ENCODE measurements at regions not wholly inside any gene's neighbourhood (a gene's known extent, or its start where the extent isn't known, plus 50 kb on each side); places are given as distances from the start of the nearest gene placed in this dataset.
"Not testable (repeated sequence)": the region's sequence is repeated elsewhere in the genome, so short reads cannot be mapped to it uniquely, and the experiment has no call there.

DNA sequence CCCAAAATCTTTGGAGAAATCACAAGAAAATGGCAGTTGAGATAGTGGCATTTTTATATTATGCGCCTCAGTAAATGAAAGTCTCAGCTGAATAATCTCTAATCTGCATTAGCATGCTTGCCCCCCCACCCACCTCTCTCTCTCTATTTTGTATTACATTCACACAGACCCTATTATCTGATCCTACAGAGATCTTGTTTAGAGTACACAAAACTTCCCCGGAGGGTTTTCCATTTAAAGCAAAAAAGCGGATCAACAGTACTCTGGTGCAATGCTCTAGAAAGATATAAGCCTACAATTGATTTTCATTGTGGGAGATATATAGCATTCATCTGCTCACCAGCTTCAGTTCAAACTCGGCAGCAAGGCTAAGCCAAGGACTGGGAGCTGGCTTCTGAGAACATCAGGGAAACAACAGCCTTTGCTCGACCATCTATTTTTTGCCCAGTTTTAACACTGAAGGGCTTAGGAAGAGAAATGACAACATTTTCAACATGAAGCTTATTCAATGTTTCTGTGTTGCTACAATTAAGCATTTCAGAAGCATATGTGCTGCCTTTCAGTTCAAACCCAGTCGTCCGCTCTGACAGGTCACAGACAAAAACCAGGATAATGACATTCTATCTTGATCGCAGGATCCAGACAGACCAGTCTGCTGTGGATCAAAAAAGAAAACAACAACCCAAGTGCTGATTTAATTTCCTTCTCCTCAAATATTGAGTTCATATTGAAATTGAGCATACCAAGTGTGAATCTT is 137.6 kb upstream of the ATXN1 start:
- DNase-seq = no peak
- no peak overlapping the region for H3K27ac Mint-ChIP-seq
- H3K36me3 Mint-ChIP-seq (ENCODE audit: insufficient read depth in 2 of 2) = peaks cover 0 to 3% of the 10 kb centered on the region in 2 donors
- H3K4me3 Mint-ChIP-seq = no peak overlapping the region
- no peaks in the 10 kb centered on the region for H3K9me3 Mint-ChIP-seq
- H3K27me3 Mint-ChIP-seq (ENCODE audit: low read depth) = peaks cover 32% of the 10 kb centered on the region
- H3K4me1 Mint-ChIP-seq (ENCODE audit: low read depth) = no peaks in the 10 kb centered on the region
- ATAC-seq (replicated peaks in 1 of 2) = no peak

DNA sequence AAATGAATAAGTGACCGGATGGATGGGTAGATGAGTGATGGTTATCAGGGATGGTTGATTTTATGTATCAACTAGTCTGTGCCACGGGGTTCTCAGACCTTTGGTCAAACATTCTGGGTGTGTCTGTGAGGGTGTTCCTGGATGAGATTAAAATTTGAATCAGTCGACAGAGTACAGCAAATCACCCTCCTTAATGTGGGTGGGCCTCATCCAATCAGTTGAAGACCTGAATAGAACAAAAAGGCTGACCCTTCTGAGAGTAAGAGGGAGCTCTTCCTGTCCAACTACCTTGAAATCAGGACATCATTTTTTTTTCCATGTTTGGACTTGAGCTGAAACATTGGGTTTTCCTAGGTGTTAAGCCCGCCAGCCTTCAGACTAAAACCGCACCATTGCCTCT is 136.4 kb upstream of the ATXN1 start:
- Mint-ChIP-seq H3K36me3 (ENCODE audit: insufficient read depth in 2 of 2) (peaks cover 0 to 3% of the 10 kb centered on the region in 2 donors), H3K4me1 (ENCODE audit: low read depth) (no peaks in the 10 kb centered on the region), H3K9me3 (no peaks in the 10 kb centered on the region), H3K27me3 (ENCODE audit: low read depth) (peaks cover 23% of the 10 kb centered on the region), H3K4me3 (no peak overlapping the region), H3K27ac (no peak overlapping the region)
- no peak for ATAC-seq (replicated peaks in 1 of 2)
- DNase-seq = no peak

DNA sequence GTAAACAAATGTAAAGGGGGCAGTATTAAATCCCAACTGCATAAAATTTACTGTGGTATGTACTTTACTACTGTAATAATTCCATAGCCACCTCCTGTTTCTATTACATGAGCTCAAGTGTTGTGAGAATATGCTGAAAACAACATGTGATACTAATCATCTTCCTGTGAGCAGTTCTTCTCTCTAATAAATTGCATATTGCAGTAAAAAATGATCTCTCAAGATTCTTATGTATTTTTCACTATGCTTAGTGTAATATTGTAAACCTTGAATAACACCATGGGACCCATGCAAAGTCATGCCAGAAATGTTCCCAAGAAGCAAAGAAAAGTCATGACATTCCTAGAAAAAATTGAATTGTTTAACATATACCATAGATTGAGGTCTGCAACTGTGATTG is 133.0 kb upstream of the ATXN1 start:
- Mint-ChIP-seq H3K36me3 (ENCODE audit: insufficient read depth in 2 of 2) (peaks cover 0 to 3% of the 10 kb centered on the region in 2 donors), H3K27me3 (ENCODE audit: low read depth) (peaks cover 16% of the 10 kb centered on the region), H3K9me3 (no peaks in the 10 kb centered on the region), H3K4me3 (no peak overlapping the region), H3K4me1 (ENCODE audit: low read depth) (no peaks in the 10 kb centered on the region), H3K27ac (no peak overlapping the region)
- DNase-seq = no peak
- no peak for ATAC-seq (replicated peaks in 1 of 2)

- not testable (repeated sequence) for H3K9me3 Mint-ChIP-seq; H3K4me1 Mint-ChIP-seq (ENCODE audit: low read depth); H3K4me3 Mint-ChIP-seq; H3K27ac Mint-ChIP-seq; H3K36me3 Mint-ChIP-seq (ENCODE audit: insufficient read depth in 2 of 2); DNase-seq; ATAC-seq (replicated peaks in 1 of 2)
- H3K27me3 Mint-ChIP-seq (ENCODE audit: low read depth) = peaks cover 31% of the 10 kb centered on the region
Observed at GRCh38 chr6:16891110-16891509, 129.8 kb upstream of the ATXN1 start.

- H3K4me1 Mint-ChIP-seq (ENCODE audit: low read depth) = no peaks in the 10 kb centered on the region
- DNase-seq = no peak
- no peak overlapping the region for H3K27ac Mint-ChIP-seq
- no peak for ATAC-seq (replicated peaks in 1 of 2)
- H3K27me3 Mint-ChIP-seq (ENCODE audit: low read depth) = peaks cover 68% of the 10 kb centered on the region
- H3K9me3 Mint-ChIP-seq = no peaks in the 10 kb centered on the region
- peaks cover 0 to 1% of the 10 kb centered on the region in 2 donors for H3K36me3 Mint-ChIP-seq (ENCODE audit: insufficient read depth in 2 of 2)
- no peak overlapping the region for H3K4me3 Mint-ChIP-seq
Observed at GRCh38 chr6:16885411-16886160, 124.3 kb upstream of the ATXN1 start.

DNA sequence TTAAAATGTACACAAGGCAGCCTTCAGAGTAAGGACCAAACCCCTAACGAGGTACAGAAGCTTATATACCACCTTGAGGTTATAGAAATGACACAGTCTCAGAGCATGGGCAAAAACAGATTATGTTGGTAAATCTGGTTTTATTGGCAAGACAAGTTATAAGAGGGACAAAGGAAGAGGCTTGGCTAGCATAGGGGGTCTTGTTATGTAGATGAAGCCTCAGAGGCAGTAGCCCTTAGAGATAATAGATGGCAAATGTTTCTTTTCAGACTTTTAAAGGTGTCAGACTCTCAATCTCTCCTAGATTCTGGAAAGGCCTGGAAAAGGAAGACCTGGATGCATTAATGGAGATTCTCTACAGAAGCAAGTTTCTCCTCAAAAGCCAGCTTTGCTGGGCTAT is 123.3 kb upstream of the ATXN1 start:
- no peaks in the 10 kb centered on the region for H3K4me1 Mint-ChIP-seq (ENCODE audit: low read depth)
- H3K27me3 Mint-ChIP-seq (ENCODE audit: low read depth) = peaks cover 65% of the 10 kb centered on the region
- no peak overlapping the region for H3K27ac Mint-ChIP-seq
- no peak for DNase-seq
- H3K4me3 Mint-ChIP-seq = no peak overlapping the region
- ATAC-seq (replicated peaks in 1 of 2) = no peak
- no peaks in the 10 kb centered on the region for H3K9me3 Mint-ChIP-seq
- H3K36me3 Mint-ChIP-seq (ENCODE audit: insufficient read depth in 2 of 2) = peaks cover 0 to 1% of the 10 kb centered on the region in 2 donors

DNA sequence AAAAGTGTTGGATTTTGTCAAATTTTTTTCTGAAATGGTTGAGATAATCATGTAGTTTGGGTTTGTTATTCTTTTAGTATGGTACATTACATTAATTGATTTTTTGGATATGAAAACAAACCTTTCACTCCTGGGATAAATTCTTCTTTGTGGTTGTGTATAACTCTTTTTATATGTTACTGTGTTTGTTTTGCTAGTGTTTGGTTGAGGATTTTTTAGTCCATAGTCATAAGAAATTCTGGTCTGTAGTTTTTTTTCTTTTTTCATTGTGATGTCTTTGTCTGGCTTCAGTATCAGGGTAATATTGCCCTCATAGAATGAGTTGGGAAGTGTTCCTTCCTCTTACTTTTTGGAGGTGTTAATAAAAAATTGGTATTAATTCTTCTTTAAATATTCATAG is 122.2 kb upstream of the ATXN1 start:
- DNase-seq (no peak), ATAC-seq (replicated peaks in 1 of 2) (no peak)
- H3K27me3 Mint-ChIP-seq (ENCODE audit: low read depth) = peaks cover 55% of the 10 kb centered on the region
- no peak overlapping the region for H3K27ac Mint-ChIP-seq
- H3K4me1 Mint-ChIP-seq (ENCODE audit: low read depth) = no peaks in the 10 kb centered on the region
- no peaks in the 10 kb centered on the region for H3K9me3 Mint-ChIP-seq
- no peak overlapping the region for H3K4me3 Mint-ChIP-seq
- peaks cover 0 to 2% of the 10 kb centered on the region in 2 donors for H3K36me3 Mint-ChIP-seq (ENCODE audit: insufficient read depth in 2 of 2)

DNA sequence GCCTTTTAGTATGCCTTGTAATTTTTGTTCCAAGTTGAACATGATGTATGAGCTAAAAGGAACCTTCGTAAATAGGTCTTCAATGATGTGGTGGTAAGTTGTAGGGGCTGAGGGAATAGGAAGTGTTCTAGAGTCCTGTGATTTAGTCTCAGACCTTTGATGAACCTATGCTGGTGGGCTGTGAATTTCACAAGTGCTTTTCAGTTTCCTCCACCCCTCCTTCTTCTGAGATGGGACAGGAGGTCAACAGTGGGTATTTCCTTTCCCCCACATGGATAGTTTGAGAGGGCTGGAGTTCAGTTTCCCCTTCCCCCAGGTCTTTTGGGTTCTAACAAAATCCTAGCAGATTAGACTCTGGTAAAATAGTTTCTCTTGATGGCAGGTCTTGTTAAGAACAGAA is 121.0 kb upstream of the ATXN1 start:
- Mint-ChIP-seq H3K36me3 (ENCODE audit: insufficient read depth in 2 of 2) (peaks cover 1 to 5% of the 10 kb centered on the region in 2 donors), H3K27me3 (ENCODE audit: low read depth) (peaks cover 61% of the 10 kb centered on the region), H3K9me3 (peaks cover 3 to 10% of the 10 kb centered on the region in 2 donors), H3K4me3 (no peak overlapping the region), H3K27ac (no peak overlapping the region), H3K4me1 (ENCODE audit: low read depth) (no peaks in the 10 kb centered on the region)
- DNase-seq (no peak), ATAC-seq (replicated peaks in 1 of 2) (no peak)

DNA sequence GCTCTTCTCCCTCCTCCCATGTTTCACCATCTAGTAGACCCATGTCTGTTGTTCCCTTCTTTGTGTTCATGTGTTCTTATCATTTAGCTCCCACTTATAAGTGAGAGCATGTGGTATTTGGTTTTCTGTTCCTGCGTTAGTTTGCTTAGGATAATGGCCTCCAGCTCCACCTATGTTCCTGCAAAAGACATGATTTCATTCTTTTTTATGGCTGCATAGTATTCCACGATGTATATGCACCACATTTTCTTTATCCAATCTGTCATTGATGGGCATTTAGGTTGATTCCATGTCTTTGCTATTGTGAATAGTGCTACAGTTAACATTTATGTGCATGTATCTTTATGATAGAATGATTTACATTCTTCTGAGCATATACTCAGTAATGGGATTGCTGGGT is 115.6 kb upstream of the ATXN1 start:
- H3K4me1 Mint-ChIP-seq (ENCODE audit: low read depth); H3K4me3 Mint-ChIP-seq; DNase-seq; H3K36me3 Mint-ChIP-seq (ENCODE audit: insufficient read depth in 2 of 2); H3K27ac Mint-ChIP-seq; ATAC-seq (replicated peaks in 1 of 2): not testable (repeated sequence)
- peaks cover 67% of the 10 kb centered on the region for H3K27me3 Mint-ChIP-seq (ENCODE audit: low read depth)
- peaks cover 7 to 14% of the 10 kb centered on the region in 2 donors for H3K9me3 Mint-ChIP-seq

DNA sequence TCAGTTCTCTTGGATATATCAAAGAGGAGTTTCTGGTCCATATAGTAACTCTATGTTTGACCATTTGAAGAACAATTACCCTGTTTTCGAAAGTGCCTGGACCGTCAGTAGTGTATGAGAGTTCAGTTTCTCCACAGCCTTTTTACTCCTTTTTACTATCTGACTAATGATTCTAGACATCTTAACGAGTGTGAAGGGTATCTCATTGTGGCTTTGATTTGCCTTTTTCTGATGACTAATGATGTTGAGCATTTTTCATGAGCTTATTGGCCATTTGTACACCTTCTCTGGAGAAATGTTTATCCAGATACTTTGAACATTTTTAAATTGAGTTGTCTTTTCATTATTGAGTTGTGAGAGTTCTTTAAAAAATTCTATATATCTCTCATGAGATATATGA is 114.9 kb upstream of the ATXN1 start:
- DNase-seq (no peak), ATAC-seq (replicated peaks in 1 of 2) (no peak)
- no peak overlapping the region for H3K4me3 Mint-ChIP-seq
- peaks cover 7 to 14% of the 10 kb centered on the region in 2 donors for H3K9me3 Mint-ChIP-seq
- H3K27me3 Mint-ChIP-seq (ENCODE audit: low read depth) = peaks cover 60% of the 10 kb centered on the region
- H3K27ac Mint-ChIP-seq = no peak overlapping the region
- peaks cover 3 to 5% of the 10 kb centered on the region in 2 donors for H3K36me3 Mint-ChIP-seq (ENCODE audit: insufficient read depth in 2 of 2)
- no peaks in the 10 kb centered on the region for H3K4me1 Mint-ChIP-seq (ENCODE audit: low read depth)

- no peak overlapping the region for H3K4me3 Mint-ChIP-seq
- no peak overlapping the region for H3K27ac Mint-ChIP-seq
Observed at GRCh38 chr6:16873698-16874097, 112.4 kb upstream of the ATXN1 start.

DNA sequence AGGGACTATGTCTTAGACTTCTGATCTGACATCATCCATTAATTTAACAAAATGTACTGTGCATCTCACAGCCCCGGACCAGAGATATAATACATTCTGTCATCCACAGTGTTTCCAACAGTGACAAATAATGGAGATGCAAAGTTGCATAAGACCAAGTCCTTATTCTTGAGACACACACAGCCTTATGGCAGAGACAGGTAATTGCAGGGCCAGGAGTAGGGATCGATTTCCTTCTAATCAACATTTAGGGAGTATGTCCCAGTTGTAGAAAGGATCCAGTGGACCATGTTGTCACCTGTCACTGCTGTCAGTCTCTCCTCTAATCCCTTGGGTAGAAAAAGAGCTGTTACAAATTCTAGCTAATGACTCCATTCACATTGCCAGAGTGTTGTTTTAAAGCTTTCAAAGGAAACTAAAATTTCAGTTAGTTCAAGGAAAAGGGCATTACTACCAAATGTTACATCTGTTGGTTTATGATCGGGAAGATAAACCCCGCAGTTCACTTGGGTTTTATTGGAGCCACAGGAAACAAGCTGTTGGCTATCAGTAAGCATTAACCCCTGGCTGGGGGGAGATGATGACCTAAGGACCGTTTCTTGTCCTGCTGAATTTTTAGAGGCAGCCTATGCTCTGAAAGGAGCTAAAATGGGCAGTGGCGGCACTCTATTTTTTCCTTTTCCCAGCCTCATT is 111.4 kb upstream of the ATXN1 start:
- ATAC-seq (replicated peaks in 1 of 2) (no peak), DNase-seq (no peak)
- H3K4me3 Mint-ChIP-seq = no peak overlapping the region
- peaks cover 69% of the 10 kb centered on the region for H3K27me3 Mint-ChIP-seq (ENCODE audit: low read depth)
- peaks cover 0 to 3% of the 10 kb centered on the region in 2 donors for H3K36me3 Mint-ChIP-seq (ENCODE audit: insufficient read depth in 2 of 2)
- no peaks in the 10 kb centered on the region for H3K4me1 Mint-ChIP-seq (ENCODE audit: low read depth)
- peaks cover 4 to 8% of the 10 kb centered on the region in 2 donors for H3K9me3 Mint-ChIP-seq
- H3K27ac Mint-ChIP-seq = no peak overlapping the region

More at GRCh38 chr6:16873698-16874097, 112.4 kb upstream of the ATXN1 start:
- H3K4me1 Mint-ChIP-seq (ENCODE audit: low read depth) = no peaks in the 10 kb centered on the region
- no peak for ATAC-seq (replicated peaks in 1 of 2)
- H3K9me3 Mint-ChIP-seq = peaks cover 7 to 14% of the 10 kb centered on the region in 2 donors
- H3K36me3 Mint-ChIP-seq (ENCODE audit: insufficient read depth in 2 of 2) = peaks cover 3 to 5% of the 10 kb centered on the region in 2 donors
- peaks cover 76% of the 10 kb centered on the region for H3K27me3 Mint-ChIP-seq (ENCODE audit: low read depth)
- no peak for DNase-seq

- Mint-ChIP-seq H3K27ac (no peak overlapping the region), H3K27me3 (ENCODE audit: low read depth) (peaks cover 52% of the 10 kb centered on the region), H3K4me1 (ENCODE audit: low read depth) (no peaks in the 10 kb centered on the region), H3K36me3 (ENCODE audit: insufficient read depth in 2 of 2) (no peaks in the 10 kb centered on the region), H3K9me3 (no peaks in the 10 kb centered on the region), H3K4me3 (no peak overlapping the region)
- ATAC-seq (replicated peaks in 1 of 2) (no peak), DNase-seq (no peak)
Observed at GRCh38 chr6:16871047-16871446, 109.8 kb upstream of the ATXN1 start.
